Renal cortex interstitium (tissue), 11 donors: ENCODE measurements at regions not wholly inside any gene's neighbourhood (a gene's known extent, or its start where the extent isn't known, plus 50 kb on each side); places are given as distances from the start of the nearest gene placed in this dataset.

ENCODE experiments used
- DNase-seq, 11 donors: peaks; one replicate each; pipeline ENCODE4 v3.0.0-alpha.2; 2013; ENCODE audit warnings: low read depth in 9 of 11, low spot score in 4 of 11; ENCODE audit errors: extremely low read depth in 1 of 11

GRCh38 chr13:26971990-26972887, 199.4 kb downstream of the USP12 start:
- no peak for DNase-seq

GRCh38 chr13:26968431-26969341, 202.9 kb downstream of the USP12 start:
- no peak for DNase-seq

GRCh38 chr13:26967119-26968038, 204.2 kb downstream of the USP12 start:
- no peak for DNase-seq

- no peak for DNase-seq
These were observed 204.9 kb downstream of the USP12 start for GRCh38 chr13:26966701-26967080.

GRCh38 chr13:26965952-26966700, 205.5 kb downstream of the USP12 start:
- DNase-seq, result peak in 1 of 11 donors; percentile 59

- no peak for DNase-seq
These were observed 204.0 kb upstream of the GPR12 start for GRCh38 chr13:26964278-26965250.

GRCh38 chr13:26962671-26963070, 202.1 kb upstream of the GPR12 start:
- DNase-seq, result no peak

- no peak for DNase-seq
These were observed 201.5 kb upstream of the GPR12 start for GRCh38 chr13:26961890-26962615.

GRCh38 chr13:26957182-26957581, 196.6 kb upstream of the GPR12 start:
- no peak for DNase-seq

GRCh38 chr13:26956522-26957142, 196.0 kb upstream of the GPR12 start:
- DNase-seq, result no peak

GRCh38 chr13:26954976-26955375, 194.4 kb upstream of the GPR12 start:
- DNase-seq, result no peak

- no peak for DNase-seq
These were observed 192.7 kb upstream of the GPR12 start for GRCh38 chr13:26953291-26953690.

- DNase-seq, result no peak
These were observed 192.1 kb upstream of the GPR12 start for GRCh38 chr13:26952551-26953143.

GRCh38 chr13:26951581-26952177, 191.1 kb upstream of the GPR12 start:
- no peak for DNase-seq

- DNase-seq, result no peak
These were observed 190.4 kb upstream of the GPR12 start for GRCh38 chr13:26950968-26951367.
